ENCODE measurements at regions not wholly inside any gene's neighbourhood (a gene's known extent, or its start where the extent isn't known, plus 50 kb on each side); places are given as distances from the start of the nearest gene placed in this dataset.

DNA sequence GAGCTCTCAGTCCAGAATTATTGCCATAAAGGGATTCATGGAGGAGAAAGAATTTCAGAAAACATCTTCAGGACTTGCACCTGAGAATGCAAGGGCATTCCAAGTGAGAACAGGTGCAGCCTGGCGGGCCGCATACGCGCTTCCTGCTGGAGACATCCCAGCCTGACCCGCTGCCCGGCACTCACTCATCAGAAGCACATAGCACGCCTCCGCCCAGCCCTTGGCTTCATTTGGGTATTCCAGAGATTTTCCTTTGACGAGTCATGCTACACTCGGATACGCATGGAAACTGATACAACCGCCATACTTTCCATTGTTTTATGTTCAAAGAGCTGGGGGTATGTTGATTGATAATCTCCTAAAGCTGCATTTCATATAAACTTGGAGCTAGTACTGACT, 228.0 kb upstream of the ID2 start:
- no peak for DNase-seq

DNA sequence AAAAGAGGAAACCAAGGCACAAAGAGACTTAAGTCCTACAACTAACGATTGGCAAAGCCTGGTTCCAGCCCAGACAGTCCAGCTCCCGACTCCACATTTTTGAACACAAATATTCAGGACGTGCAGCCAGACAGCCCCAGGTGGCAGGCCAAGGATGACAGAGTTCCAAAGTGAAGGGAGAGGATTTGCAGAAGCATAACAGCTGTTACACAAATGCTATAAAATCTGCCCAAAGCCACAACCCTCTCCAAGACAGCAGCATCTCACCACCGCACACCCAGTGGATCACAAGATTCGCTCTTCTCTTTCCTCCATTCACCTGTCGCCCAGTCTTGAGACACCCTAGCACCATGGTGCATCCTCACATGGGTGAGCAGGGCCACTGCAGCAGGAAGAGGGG, 227.1 kb upstream of the ID2 start:
- no peak for DNase-seq

DNA sequence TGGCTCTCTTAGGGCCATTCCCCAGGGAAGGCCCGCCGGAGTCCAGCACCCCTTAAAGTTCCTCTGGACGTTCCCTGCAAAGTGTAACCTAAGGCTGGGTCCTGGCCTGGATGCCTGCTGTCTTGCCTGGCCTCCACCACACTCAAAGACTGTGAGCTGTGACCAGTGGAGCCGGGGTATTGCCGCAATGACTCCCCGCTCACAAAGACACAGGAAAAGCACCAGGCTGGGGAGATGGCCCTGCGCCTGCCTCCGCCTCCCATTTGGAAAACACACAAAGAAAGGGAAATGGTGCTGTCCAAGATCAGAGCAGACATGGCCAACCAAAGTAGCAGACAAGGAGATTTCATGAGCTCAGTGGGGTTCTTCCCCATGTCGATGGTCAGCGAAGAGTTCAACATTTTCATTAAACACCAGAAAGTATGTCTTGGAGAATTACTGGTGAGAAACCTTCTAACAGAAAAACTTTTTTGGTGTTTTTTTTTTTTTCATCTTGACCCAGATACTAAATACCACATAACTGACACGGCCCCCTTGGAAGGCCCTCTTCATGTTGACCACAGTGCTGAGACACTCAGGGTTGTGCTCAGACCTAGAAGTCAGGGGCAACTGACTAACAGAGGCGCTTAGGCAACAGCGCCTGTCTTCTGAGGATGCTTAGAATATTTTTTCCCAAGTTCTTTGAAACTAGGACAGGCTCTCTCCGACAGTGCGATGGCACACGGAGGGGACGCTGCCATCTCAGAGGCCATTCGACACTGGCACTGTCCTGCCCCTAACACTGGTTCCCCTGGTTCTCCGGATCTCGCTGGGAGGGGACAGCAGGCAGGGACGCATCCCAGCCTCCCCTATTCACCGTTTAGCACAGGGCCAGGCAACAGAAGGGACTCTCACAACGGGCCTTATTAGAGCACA, 226.4 kb upstream of the ID2 start:
- no peak for DNase-seq

DNA sequence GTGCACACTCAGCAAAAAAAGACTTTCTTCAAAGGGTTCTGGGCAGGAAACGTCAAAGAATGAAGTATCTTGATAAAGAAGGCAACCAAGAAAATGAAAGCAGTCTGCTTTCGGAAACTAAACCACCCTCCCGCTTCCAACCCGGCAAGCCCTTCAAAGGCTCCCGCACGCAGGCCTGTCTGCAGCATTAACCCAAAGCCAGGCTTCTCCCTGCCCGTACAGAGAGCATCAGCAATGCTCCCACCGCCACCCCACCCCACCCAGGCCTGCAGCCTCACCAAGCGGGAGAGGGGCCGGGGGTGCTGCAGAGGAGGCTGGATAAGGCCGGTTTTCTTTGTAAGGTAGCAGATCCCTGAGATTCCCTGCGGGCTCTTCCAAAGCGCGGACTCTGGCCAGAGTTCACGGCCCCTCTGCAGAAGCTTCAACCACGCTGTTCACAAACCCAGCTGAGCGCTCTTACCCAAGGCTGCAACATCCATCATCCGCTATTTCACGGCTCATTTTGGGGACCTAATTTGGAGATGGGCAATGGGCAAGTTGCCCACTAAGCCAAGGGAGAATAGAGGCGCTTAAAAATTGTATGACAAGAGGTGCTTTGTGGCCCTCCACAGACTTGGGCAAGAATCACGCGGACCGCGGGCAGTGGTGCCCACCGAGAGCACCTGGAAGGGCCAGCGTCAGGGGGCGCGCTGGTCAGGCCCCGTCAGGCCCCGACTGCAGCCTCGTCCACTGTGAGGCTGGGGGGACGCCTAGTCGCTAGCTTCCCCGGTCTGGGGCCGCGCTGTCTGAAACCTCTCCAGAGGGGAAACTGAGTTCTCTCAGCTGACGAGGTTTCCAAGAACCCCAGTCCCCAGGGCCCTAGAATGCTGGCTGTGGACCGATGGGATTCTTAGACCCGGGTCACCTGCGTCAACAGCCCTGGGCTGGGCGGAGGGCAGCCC, 225.4 kb upstream of the ID2 start:
- no peak for DNase-seq

DNA sequence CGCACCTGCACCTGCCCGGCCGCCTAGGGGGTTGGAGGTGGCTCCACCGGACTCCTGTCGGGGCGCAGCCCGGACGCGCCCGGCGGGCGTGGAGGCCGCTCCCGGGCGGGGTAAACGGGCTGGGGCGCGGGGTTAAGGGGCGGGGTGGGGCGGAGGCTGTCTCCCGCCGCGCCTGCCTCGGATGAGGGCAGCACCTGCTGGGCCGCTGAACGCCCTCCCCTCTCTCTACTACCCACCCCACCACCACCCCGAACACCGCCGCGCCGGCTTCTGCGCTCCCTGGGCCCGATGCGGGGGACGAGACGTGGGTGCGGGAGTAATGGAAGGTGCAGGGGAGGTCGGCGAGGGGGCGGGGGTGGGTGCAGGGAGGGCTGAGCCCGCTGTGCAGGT, 224.8 kb upstream of the ID2 start:
- DNase-seq: no peak

DNA sequence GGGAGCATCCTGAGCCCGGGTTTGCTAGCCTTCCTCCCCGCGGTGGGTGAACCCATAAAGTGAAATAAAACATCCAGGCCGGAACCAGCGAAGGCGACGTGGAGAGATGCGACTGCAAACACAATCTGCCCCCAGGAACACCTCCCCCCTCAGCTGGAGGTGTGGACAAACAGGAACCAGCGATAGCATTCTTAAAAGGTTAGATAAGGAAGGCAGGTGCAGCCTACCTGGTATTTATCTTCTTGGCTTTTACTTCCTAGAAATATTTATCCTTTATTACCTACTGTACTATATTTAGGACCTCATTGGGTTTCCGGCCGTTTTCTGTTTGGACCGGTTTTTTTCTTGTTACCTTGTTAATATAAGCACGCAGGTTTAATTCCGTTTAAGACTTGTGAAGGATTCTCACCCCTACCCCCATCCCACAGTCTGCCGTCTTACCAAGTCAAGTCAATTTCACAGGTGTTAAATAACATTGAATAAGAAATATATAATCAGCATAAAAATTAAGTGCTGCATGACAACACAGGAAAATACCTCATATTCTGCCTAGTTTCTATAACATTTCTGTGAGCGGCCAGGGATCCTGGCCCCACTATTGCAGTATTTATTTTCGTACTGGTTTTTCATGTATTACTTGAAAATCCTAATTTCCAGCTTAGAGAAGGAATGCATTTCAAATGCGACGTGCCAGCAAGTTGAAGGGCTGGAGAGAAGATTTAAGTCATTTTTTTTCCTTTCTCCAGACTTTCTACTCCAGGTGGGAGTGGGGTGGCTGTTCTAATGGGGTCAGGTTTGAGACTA, 224.0 kb upstream of the ID2 start:
- no peak for DNase-seq

DNA sequence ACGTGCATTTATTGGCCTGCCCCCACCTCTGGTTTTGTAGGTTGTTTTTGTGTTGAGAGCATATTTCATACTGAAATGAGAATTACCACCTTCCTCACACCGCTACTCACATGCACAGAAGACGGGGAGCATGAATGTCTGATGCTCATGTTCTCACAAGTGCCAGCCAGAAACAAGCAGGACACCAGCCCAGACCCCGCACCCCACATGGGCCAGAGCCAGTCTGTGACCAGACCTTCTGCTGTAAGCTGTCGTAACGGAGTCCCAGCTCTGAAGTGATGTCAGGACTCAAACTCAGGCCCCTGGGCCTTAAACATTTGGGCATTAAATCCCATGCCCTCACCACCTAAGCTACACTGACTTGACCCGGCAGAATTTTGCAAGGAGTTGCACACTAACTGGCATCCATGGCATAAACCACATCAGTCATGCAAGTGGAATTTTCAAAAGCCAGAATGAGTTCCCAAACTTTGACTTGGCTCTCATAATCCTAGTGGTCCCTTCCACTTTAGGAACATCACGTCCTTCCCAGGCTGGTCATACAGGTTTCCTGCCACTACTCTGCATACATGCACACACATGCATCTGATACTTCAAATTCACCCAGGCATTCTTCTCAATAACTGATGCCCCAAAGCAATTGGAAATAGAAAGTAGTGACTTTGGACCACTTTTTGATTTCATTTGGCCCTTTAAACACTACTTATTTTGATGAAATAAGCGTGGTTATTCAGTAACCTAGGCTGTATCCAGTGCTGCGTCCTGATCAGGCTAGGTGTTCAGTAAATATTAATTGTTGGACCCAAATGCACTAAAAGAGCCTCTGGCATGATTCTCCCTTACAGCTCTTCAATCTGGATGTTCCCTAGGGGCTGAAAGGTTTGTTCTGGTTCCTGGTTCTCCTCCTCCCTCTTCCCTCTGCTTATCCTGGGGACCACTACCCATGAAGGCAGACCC, 223.1 kb upstream of the ID2 start:
- DNase-seq: no peak

DNA sequence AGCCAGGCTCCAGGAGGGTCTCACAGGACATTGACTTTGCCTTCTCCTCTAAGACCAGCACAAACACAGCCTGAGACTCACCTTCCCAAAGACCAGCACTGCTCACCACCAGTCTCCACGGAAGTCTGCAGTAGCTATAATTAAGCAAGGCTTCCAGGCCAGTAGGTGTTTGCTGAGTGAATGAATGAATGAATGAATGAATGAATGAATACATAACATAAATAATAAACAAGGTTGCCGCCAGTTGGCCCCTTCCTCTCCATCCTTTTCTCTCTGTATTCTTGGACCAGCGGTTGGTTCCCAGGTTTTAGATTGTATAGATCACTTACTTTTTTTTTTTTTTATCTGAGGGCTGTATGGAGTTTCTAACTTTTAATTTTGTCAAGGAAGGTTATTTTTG, 222.4 kb upstream of the ID2 start:
- no peak for DNase-seq

DNA sequence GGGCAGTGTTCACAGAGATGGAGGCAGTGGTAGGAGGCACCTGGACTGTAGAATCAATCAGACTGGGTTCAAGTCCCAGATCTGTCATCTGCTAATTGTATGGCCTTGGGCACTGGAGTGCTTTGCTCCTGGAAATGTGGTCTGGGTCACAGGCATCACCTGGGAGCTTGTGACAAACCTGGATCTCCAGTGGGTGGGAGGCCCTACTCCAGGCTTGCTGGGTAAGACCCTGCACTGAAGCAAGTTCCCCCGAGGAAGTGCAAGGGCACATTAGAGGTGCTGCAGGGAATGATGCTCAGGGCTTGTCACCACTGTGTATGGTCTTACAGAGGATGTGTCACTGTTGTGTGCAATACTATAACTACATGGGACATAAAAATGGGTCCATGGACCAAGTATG, 220.5 kb upstream of the ID2 start:
- no peak for DNase-seq

DNA sequence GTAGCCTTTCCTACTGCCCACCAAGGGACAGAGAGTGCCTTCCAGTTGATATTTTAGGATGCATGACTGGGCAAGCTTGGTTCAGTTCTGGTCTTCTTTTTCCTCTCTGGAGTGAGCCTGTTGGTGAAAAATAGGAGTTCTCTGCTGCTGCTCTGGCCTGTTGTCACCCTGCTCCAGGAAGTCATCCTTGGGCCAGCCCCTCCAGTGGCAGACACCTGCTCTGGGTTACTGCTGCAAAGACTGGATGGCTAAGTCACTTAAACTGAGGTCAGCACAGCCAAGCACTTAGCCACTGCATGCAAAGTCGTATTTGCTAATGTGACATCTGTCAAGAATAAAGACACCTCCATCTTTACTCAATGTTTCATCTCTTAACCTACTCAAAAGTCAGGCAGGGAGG, 219.6 kb upstream of the ID2 start:
- no peak for DNase-seq

DNA sequence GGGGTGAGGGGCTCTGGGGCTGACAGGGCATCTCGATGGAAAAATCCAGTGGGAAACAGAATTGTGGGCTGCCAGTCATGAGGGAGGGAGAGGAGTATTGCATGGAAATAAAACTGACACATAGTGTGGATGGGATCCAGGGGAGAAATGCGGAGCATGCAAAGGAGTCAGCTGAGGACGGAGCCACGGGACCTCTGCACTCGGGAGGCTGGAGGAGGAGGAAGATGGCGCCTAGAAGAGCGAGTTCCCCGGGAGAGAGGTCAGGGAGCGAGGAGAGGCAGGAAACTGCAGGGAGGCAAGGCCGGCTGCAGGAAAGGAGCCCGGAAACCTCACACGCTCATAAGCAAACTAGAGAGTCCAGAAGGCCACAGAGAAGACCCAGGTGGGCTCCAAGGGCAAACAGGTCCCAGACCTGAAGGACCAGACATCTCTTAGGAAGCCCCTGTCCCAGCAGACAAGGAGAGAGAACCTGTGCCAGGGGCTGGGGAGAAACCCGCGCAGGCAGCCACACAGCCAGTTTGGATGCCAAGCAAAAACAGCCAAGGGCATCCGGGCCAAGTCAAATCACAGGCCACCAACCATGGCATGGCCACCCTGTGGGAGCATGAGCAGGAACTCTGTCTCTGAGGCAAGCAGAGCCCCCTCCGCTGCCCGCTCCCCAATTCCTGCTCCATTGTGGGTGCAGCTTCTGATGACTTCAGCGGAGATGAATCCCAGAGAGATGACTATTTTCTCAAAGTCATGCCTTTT, 218.8 kb upstream of the ID2 start:
- no peak for DNase-seq

DNA sequence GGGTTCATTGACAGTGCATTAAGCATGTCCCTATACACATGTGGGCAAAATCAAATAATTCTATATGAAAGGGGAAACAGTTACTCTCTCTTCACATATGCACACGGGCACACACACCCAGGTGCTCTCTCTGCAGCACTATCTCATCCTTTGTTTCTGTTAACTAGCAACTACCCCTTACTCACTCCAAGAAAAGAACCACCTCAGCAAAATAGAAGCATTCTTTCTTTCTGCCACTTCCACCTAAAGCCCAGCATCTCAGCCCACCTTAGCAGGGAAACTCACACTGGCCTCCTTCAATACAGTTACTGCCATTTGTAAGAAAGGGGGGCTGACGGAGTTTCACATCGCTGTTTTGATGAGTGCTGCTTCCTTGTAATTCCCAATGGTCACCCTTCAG, 216.3 kb upstream of the ID2 start:
- DNase-seq: no peak

DNA sequence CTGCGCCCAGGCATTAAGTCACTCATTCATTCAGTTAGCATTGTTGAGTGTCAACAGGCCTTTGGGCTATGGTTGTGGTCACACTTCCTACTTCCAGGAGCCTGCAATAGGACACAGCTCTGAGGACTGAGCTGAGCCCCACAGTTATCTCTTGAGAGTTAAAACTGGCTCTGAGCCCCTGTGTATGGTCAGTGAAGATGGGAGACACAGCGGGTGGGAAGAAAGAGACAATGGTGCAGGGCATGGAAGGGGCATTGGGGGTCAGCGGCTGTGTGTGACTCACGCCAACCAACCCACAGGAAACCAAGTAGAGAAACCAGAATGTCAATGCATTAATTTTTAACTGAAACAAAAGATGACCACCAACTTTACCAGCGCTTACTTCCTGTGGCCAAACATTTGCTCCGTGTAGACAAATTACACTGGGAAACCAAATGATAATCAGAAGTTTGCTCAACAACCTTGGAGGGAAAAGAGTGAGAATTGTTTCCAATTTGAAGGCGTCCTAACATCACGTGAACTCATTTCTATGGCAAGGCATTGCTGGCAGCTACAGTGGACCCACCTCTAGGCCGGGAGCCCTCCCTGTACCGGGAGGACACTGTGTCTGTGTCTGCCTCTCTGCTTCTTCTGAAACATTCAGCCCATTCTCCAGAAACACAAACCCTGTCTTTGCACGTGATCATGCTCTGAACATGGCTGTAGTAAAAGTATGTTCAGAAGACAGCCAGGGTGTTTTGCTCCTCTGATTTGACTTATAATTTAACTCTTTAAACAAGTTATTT, 212.0 kb upstream of the ID2 start:
- no peak for DNase-seq

DNA sequence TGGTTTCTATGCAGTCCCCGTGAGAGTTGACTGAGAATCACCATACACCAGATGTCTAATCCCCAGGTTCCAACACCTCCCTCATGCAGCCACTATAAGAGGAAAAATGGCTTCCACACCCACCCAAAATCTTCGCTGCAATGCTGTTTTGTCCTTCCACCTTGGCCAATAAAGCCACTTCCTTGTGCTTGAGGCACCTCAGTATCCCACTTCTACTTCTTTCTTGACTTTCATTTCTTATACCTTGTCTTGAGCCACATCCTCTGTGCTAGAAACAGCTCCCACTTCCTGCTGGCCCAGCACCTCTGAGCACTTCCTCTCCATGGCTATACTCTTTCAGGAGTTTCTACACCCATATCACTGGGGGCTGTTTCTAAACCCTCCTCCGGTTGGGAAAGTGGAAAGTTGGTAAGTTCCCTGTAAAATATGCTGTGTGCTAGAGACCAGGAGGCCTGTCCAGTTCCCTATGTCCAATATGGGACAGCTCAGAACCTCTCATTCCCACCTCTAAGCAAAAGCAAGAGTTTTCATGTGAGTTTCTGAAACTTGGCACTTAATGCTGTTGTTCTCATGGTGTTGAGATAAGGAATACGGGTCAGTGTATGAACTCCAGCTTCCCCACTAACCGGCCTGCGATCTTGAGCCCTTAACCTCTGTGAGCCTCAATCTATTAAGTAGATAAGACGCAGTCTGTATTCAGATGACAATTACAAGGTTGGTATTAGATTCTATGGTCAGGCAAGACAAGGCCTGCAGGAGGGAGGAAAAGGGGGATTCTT, 209.1 kb upstream of the ID2 start:
- no peak for DNase-seq

DNA sequence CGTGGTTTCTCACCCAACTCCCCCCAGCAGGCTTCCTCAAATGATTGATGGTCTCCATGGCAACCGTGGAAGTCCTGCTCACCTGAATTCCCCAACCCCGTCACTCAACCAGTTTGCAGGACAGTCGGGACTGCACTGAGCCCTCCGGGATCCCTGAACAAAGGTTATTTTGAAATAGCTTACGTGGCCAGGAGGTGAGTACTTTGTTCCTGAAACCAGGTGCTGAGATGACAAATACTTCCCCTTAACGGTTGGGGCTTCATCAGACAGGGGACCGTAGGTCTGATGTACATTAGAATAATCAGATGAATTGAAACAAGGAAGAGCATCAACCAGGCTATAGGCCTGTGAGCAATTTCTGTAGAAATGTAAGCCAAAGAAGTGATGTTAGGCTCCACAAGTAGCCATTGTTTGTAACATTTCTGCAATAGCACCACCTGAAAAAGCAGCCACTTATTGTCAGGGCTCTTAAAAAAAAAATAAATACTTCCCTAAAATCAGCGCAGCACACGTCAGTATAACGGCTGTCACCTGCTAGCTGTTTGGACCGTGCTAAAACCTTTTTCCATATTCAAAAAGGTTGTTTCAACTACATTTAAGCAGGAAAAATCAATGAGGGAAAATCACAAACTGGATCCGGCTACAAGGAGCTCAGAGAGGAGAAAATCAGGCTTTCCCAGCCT, 206.4 kb upstream of the ID2 start:
- no peak for DNase-seq

DNA sequence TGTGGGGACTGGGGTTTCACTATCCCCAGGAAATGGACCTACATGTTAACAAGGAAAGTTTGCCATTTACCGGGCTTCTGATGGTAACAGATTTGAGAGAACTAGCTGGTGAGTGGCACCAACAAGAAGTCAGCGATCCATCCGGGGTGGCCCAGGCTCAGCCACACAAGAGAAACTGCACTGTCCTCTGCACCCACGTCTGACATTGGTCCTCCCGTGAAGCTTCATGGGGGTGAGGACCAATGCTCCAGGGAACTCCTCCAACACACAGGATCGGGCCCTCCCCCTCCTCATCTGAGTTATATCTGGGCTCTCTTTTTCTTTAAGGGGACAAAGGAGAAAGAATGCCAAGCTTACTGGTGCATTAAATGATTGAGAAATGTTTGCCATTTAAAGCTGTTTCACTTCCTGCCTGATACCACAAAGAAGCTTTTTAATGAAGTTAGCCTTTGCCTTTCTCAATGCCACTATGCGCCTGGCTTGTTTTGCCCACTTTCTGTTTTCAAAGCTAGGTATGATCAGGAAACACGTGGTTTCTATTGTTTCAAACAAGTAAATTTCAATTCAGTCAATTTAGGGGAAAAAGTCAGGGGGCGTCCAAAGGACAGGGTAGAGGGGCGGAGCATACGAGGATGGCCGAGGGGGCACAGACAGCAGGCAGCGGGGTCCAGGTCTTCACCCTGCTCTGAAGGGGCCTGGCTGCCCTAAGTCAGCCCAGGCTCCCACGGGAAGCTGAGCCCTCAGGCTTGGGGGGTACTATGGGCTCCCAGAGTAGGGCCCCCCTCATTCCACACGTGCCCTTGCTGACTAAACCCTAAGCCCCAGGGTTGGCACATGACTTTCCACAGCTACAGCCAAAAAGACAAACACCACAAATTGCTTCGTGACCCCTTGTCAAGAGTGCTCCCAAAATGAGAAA, 204.0 kb upstream of the ID2 start:
- no peak for DNase-seq

DNA sequence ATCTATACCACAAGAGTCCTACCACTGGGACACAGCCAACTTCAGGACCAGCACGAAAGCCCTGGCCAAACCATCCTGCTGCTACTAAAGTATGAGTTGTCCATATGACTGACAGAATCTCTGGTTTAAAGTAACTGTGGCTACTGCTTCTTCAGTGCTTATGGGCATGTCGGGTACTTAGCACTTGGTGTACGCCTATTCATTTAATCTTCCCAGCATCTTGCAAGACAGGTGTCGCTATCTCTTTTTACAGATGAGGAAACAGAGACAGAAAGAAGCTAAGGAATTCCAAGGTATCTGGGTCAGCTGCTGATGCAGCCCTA, 203.4 kb upstream of the ID2 start:
- DNase-seq: no peak

DNA sequence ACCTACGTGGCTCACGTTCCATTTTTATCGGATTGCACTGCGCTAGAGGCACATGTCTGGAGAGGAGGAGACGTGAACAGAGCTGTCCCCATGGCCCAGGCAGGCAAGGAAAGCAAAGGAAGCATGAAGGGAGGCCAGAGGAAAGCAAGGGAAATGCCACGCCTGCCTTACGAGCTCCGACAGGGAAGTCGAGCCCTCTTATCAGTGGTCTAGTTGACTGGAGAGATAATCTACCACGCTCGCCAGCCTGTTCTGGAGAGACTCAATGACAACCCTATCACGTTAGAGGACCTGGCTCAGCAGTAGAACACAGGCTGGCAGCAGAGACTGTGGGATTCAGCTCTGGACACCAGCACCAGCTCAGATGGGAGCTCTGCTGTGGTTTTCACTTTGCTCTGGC, 202.6 kb upstream of the ID2 start:
- DNase-seq: no peak
